GM11168 (cell line): ENCODE measurements at regions not wholly inside any gene's neighbourhood (a gene's known extent, or its start where the extent isn't known, plus 50 kb on each side); places are given as distances from the start of the nearest gene placed in this dataset.
"Not testable (repeated sequence)": the region's sequence is repeated elsewhere in the genome, so short reads cannot be mapped to it uniquely, and the experiment has no call there.

Experiments used
- in situ Hi-C: fragments of 300-500 bp; cut with MboI; formaldehyde crosslinking; loops from one replicate; pipeline ENCODE4 v1.12.0; 2022; ENCODE audit warnings: low sequenced_read_pairs; ENCODE audit not compliant: unreplicated experiment

DNA sequence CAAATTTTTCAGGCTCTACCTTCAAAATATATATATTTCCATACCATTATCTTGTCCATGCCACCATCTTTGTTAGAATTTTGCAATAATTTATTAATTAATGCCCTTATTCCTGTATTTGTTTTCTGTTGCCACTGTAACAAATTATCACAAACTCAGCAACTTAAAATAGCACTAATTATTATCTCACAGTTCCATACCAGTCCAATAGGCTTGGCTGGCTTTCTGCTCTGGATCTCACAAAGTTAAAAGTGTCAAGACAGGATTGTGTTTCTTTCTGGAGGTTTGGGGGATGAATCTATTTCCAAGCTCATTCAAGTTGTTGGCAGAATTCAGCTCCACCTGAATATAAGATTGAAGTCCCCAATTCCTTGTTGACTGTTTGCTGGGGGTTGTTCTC, 58.6 kb upstream of the SLC38A4 start:
- in situ Hi-C loops, result no loop called here

DNA sequence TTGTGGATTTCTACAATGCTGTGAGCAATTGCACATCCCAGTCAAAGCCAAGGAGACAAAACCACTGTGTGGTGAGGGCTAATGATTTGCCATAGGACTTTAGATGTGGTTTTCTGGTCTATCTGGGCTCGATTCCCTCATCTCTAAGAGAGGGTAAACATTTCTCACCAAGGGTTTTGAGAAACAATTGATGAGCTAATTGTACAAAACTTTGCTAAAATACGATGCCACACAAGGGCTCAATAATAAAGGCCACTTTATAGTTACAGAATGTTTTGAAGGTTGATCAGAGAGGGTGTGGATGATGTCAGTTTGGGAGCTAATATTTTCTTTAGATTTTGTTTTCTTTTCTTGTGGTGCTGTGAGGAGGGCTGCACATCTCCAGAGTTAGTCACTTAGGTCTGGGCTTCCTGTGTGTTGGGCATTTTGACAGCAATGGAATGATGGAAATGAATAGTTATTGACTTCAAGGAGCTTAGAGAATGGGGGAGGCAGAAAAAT, 60.8 kb upstream of the SLC38A4 start:
- in situ Hi-C loops, result no loop called here

DNA sequence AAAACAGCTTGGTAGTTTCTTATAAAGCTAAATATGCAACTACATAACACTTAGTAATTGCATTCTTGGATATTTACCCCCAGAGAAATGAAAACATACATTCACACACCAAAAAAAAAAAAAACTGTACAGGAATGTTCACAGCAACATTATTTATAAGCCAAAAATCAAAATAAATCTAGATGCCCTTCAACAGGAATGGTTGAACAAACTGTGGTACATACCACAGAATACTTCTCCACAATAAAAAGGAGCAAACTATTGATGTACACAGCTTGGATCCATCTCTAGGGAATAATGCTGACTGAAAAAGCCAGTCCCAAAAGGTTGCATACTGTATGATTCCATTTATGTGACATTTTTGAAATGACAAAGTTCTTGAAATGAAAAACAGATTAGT, 62.1 kb upstream of the SLC38A4 start:
- in situ Hi-C loops, result no loop called here

DNA sequence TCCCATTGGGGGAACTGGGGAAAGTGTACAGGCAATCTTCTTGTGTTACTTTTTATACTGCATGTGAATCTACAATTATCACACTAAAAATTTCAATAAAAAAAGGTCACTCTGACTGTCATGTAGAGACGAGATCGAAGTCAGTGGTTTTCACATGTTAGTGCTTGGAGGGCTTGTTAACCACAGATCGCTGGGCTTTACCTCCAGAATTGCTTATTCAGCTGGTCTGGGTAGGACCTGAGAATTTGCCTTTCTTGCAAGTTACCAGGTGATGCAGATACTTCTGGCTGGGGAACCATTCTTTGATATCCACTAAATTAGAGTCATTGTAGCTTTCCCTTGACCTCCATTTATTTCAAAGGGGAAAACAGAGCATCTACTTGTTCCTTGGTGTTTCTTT, 62.8 kb upstream of the SLC38A4 start:
- in situ Hi-C loops, result no loop called here

DNA sequence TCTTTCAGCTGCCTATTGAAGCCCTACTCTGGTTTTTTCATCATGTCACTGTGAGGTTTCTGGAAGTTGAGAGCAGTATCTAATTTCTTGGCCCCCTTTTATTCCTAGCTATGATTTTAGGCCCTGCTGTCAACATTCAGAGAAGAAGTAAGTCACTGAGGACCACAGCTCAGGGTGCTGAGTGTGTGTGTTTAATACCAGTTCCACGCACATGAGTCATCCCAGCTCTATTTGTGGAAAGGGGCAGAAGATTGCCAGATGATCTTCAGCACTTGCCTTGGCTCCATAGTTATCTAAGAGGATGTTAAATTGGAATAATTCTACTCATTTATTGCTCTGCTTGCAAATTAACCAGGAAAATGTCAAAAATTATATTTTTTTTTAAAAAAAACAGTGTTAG, 65.5 kb upstream of the SLC38A4 start:
- in situ Hi-C loops, result no loop called here

DNA sequence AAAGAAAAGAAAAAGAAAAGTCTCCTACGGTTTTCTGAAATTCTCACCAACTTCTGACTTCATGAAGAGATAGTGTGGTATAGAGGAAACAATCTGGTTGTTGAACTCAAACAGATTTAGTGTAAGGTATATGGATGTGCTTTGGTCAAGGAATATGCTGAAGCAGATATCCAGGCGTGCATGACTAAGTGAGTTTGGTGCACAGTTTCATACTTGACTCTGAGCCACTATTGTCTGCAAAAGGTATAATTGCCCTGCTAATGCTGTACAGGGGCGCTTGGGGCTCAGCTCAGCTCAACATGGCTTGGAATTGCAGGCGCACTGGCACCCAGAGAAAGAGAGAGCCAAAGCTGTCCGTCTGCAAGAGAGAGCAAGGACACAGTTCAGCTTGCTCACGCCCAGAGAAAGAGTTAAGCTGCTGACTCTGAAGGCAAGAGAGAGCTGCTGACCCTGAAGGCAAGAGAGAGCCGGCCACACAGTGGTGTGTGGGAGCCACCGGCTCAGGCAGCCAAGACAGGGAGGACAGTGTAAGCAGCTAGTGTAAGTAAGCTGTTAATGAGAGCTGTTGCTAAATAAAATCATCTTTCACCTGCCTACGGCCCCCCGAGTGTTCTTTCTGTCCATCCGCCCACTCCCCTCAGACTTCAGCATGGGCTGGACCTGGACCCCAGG, 66.4 kb upstream of the SLC38A4 start:
- in situ Hi-C loops, result no loop called here

DNA sequence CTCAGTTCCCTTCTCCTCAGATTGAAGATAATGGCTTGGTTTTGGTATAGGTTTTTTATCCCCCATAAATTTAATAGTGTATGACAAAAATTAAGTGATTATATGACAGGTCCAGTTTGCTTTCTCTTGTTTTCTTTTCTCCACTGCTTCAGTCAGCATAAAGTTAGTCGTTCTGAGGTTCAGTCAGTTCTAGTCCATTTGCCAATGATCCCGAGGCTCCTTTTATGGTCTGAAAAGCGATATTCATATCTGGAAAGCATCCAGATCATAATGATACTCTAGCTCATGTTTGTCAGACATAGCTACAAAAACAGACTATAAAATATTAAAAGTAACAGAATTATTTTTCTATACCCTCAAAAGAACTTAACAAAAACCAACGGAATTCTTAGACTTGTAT, 67.1 kb upstream of the SLC38A4 start:
- in situ Hi-C loops, result no loop called here

DNA sequence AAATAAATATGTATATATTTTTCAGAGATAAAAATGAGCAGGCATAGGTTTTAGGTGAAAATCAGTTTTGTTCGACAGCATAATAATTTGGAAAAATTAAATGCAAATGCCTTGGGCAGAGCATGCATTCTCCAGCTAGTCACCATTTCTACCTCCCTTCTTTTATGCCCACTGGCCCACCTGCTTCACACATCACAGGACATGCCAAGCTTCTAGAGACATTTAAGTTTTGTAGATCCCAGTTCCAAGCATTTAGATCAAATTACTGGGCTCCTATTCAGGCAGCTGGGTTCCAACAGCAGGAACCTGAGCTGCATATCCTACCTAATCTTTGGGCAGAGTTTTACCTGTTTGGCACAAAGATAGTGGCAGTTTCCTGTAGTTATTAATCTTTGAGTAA, 67.6 kb upstream of the SLC38A4 start:
- in situ Hi-C loops, result no loop called here

DNA sequence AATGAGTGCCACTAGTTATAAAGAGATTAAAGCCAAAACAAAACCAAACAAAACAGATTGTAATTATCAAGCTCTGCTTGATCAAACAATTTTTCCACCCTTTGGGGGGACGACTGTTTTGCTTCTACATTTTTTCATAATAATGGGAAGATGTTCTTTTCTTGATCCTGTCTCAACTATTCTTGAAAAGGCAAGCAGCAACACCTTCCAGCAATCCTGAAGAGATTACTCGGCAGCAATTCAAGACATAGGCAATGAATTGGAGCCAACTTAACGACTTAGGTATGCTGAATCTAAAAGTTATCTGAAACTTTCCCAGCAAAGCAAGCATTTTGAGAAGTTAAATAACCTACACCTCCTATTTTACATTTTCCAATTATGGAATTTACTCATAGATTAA, 69.9 kb upstream of the SLC38A4 start:
- in situ Hi-C loops, result no loop called here

DNA sequence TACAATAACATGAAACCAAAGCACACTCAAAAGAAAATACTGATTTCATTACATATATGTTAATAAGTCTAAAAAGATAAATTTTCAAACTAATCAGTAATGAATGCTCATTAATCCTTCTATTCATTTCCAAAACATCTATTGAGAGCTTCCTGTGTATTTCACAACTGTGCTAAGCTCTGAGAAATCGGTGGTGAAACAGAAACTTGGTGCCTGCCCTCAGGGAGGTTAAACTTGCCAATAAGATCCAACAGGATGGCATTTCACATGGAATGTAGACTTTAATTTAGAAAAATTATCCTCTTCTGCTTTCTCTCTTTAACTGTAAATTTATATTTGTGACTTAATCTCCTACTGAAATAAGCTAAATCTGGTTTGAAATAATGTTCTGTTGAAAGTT, 70.9 kb upstream of the SLC38A4 start:
- in situ Hi-C loops, result no loop called here

DNA sequence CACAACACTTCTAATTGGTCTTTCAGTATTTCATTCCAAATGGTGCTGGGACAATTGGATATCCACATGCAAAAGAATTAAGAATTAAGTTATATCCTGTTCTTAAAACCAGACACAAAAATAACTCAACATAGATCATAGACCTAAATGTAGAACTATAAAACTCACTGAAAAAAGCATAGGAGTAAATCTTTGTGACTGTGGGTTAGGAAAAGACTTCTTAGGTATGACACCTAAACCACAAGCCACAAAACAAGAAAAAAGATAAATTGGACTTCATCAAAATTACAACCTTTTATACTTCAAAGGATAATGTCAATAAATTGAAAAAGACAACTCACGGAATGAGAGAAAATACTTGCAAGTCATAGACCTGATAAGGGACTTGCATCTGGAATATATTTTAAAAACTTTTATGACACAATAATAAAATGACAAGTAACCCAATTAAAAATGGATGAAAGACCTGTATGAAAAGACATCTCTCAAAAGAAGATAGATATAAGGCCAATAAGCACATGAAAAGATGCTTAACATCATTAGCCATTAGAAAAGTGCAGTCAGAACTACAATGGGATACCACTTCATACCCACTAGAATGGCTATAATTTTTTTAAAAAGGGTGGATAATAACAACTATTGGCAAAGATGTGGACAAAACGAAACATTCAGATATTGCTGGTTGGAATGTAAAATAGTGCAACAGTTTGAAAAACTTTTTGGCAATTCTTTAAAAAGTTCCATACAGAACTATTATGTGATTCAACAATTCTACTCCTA, 72.5 kb upstream of the SLC38A4 start:
- in situ Hi-C loops, result no loop called here

DNA sequence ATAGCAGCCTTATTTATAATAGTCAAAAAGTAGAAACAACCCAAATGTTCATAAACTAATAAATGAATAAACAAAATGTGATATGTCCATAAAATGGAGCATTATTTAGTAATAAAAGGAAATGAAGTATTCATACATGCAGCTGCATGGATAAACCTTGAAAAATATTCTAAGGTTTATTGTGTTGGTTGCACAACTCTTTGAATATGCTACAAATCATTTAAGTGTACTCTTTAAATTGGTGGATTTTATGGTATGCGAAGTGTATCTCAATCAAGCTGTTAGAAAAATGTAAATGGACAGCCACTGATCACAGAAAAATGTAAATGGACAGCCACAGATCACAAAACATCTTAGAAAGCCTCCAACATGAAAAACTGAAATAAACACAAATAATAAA, 73.2 kb upstream of the SLC38A4 start:
- in situ Hi-C loops, result no loop called here

DNA sequence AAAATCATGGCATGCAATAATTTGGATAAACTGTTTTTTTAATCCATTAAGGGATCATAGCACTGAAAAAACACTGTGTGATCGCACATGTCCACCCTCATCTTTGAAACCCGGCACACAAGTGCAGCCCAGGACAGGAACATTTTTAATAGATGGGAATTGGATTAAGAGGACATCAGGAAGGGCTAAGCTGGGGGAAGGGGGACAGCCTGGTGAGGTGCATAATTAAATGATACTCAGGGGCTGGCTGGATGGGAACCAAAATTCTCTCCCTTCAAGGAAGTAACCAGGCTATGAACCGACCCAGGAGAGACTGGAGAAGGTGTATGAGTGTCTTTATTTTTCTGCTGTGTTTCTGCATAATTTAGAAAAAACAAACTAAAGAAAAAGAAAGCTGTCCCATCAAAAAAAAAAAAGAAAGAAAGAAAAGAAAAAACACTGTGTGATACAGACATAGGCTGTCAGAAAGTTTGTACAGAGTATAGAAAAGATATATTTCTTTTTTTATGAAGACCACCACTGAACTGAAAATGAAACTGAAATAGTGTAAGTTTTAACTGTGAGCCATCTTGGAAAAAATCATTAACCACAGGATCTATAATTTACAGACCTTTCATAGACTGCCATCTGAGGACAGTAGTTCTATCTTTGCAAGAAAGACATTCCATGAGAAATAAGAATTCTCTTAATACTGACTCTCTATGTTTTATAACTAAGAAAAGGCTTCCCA, 75.1 kb upstream of the SLC38A4 start:
- in situ Hi-C loops, result no loop called here

DNA sequence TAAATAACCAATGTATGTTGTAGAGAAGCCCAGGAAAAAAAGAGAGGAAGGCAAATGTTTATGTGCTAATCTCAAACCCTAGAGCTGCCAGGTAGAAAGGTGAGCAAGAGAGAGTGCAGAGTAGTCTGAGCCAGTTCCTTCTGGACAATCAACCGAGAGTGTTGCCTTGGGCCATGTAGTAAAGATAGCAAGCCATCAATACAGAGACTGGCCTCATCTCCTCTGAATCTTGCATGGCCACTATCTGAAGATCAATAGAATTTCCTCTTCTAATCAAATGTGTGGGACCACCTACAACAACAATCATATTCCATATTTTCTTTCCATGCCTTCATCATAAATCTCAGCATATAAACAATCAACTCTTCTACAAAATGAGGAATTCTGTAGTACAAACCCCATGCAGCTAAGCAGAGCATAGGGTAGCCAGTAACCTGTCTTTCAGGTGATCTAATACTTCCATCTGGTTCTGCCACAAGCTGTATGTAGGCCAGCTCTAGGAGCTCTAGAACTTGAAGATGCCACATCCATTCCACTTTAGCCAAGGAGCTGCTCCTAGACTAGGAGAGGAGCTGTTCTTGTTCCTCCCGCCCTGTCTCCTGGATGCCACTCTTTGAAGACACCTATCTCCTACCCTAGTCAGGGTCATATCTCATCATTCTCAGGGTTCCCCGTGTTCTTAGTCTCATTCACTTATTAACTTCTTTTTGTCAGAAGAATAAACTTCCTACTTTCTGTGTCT, 75.8 kb upstream of the SLC38A4 start:
- in situ Hi-C loops, result no loop called here

DNA sequence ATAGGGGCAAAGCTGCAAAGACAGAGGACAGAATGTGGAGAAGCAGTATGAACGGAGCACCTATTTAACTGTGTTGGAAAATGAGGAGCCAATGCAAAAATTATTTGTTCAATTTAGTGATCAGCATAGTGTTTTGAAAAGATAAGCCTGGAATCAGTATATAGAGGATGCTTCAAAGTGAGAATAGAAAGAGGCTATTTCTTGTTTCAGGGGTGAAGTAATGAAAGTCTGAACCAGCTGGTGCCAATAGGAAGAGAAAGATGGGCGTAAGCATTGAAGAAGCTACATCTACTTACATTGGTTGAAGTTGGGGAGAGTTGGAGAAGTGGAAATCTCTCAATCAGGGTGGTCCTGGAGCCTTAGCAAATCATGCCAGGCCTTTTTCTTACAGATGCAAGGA, 77.3 kb upstream of the SLC38A4 start:
- in situ Hi-C loops, result no loop called here

DNA sequence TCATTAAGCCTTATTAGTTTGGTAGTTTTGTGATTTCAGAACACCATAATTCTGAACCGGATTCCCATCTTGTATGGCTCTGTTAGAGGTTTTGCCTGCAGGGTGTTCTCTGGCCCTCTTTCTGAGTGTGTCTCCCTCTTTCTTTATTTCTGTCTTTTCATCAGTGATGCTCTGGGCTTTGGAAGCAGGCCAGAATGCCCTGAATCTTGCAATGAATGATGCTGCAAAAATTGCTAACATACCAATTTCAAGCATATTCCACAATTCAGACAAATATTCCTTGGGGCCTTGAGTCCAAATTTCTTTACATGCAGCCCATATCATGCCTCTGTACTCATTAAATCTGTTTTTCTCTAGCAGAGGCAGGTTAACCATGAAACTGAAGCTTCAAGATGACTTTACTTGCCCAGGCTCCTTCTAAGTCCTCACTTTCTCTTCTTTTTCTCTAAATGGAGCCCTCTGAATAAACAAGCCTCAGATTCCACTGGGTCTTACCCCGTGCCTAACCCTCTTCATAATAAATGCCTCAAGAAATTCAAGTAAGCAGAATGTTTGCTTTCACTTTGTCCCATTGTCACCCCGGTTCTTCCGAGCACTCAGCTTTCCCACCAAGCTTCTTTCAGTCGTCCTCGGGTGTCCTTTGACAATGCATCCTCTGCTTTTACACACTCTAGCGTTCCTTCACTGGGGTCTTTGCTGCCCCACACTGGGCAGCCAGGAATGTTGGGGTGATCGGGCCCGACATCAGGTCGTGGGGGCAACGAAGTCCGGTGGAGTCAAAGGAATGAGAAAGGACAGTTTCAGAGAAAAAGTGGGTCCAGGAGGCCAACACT, 78.8 kb upstream of the SLC38A4 start:
- in situ Hi-C loops, result no loop called here

DNA sequence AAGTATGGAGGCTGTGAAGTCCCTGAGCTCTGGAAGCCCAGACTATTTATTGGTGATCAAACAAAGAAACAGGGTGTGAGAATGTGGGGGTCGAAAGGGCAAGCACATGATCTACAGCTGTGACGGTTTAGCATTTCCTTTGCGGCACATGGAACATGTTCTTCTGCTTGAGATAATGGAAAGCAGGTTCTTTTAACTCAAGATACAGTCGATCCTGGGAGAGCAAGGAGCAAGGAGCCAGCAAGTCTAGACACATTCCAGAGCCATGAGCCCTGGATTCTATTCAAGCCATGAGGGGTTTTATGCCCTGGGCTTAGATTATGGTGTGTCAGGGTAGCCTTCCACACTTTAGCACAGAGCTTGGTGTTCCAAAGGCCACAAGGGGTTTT, 79.4 kb upstream of the SLC38A4 start:
- in situ Hi-C loops, result not testable (repeated sequence)

DNA sequence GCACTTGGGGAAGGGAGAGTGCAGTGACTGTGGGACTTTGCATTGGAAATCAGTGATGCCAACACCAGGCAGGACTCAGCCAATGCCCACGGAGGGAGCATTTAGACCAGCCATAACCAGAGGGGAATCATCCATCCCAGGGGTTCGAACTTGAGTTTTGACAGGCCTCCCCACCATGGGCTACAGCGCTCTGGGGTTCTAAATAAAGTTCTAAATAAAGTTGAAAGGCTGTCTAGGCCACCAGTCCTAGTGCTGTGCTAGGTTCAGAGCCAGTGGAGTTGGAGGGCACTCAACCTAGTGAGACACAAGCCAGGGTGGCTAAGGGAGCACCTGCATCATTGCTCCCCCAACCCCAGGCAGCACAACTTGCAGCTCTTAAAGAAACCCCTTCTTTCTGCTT, 82.0 kb upstream of the SLC38A4 start:
- in situ Hi-C loops, result no loop called here

DNA sequence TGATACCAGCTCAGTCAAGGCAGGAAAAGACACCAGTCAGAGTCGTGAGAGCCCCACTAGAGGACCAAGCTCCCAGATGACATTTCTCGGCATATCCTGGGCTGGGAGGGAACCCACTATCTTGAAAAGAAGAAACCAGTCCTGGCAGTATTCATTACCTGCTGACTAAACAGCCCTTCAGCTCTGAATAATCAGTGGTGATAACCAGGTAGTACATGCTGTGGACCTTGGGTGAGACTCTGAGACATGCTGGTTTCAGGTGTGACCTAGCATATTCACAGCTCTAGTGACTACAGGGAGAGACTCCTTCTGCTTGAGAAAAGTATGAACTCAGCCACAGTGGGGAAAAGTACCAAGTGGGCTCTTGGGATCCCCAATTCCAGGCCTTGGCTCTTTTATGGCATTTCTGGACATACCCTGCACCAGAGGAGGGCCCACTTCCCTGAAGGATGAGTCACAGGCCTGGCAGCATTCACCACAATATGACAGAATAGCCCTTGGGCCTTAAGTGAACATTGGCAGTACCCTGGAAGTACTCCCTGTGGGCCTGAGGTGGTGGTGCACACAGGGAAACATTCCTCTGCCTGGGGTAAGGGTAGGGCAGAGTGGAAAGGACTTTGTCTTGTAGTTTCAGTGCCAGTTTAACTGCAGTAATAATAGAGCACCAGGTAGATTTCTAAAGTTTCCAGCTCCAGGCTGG, 82.6 kb upstream of the SLC38A4 start:
- in situ Hi-C loops, result no loop called here
